Activated CD8-positive, alpha-beta memory T cell treated with anti-CD3 and anti-CD28 coated beads, Interleukin-2, amount 50 U/mL, for 1 hour (primary cell): ENCODE measurements at regions not wholly inside any gene's neighbourhood (a gene's known extent, or its start where the extent isn't known, plus 50 kb on each side); places are given as distances from the start of the nearest gene placed in this dataset.

Source experiments
- DNase-seq: peaks from one replicate; pipeline ENCODE4 v3.0.0-alpha.2; 2020; ENCODE audit errors: extremely low read depth

- no peak for DNase-seq
Observed at GRCh38 chr16:85309656-85310587, 197.7 kb upstream of the CIBAR2 start.

GRCh38 chr16:85310868-85311585 lies 198.8 kb upstream of the CIBAR2 start:
- DNase-seq, result no peak

- DNase-seq, result no peak
Observed at GRCh38 chr16:85311741-85312140, 199.5 kb upstream of the CIBAR2 start.

GRCh38 chr16:85312174-85312573 lies 199.9 kb upstream of the CIBAR2 start:
- DNase-seq, result no peak

GRCh38 chr16:85312642-85313525 lies 200.6 kb upstream of the CIBAR2 start:
- DNase-seq, result no peak

- DNase-seq, result no peak
Observed at GRCh38 chr16:85313526-85314301, 201.4 kb upstream of the CIBAR2 start.

GRCh38 chr16:85314512-85314971 lies 202.3 kb upstream of the CIBAR2 start:
- DNase-seq, result no peak

GRCh38 chr16:85315866-85316265 lies 203.6 kb upstream of the CIBAR2 start:
- no peak for DNase-seq

GRCh38 chr16:85316321-85316919 lies 204.1 kb upstream of the CIBAR2 start:
- DNase-seq, result no peak

- no peak for DNase-seq
Observed at GRCh38 chr16:85316944-85317343, 204.7 kb upstream of the CIBAR2 start.

GRCh38 chr16:85317704-85318103 lies 205.4 kb upstream of the CIBAR2 start:
- no peak for DNase-seq

- DNase-seq, result no peak
Observed at GRCh38 chr16:85319208-85319983, 207.1 kb upstream of the CIBAR2 start.

- DNase-seq, result no peak
Observed at GRCh38 chr16:85319984-85320440, 207.7 kb upstream of the CIBAR2 start.

GRCh38 chr16:85320677-85321385 lies 208.6 kb upstream of the CIBAR2 start:
- no peak for DNase-seq

GRCh38 chr16:85321509-85322271 lies 209.4 kb upstream of the CIBAR2 start:
- DNase-seq, result no peak

GRCh38 chr16:85323230-85323960 lies 211.1 kb upstream of the CIBAR2 start:
- DNase-seq, result no peak

GRCh38 chr16:85323961-85324253 lies 211.6 kb upstream of the CIBAR2 start:
- DNase-seq, result no peak

- no peak for DNase-seq
Observed at GRCh38 chr16:85324488-85324887, 212.2 kb upstream of the CIBAR2 start.
